NB4 (cell line): ENCODE measurements at regions not wholly inside any gene's neighbourhood (a gene's known extent, or its start where the extent isn't known, plus 50 kb on each side); places are given as distances from the start of the nearest gene placed in this dataset.

ENCODE experiments used
- DNase-seq: peaks from one replicate; pipeline ENCODE4 v3.0.0; 2010; ENCODE audit warnings: low read depth
- H3K4me3 ChIP-seq: one replicate; pipeline ENCODE4 v1.5.1; 2011; ENCODE audit warnings: mild to moderate bottlenecking, low read depth, low read length, moderate library complexity
- CTCF ChIP-seq: IDR thresholded peaks from one replicate; pipeline ENCODE4 v1.5.1; 2012; ENCODE audit warnings: low read depth, low read length
- MAX ChIP-seq: IDR thresholded peaks from 2 replicates; pipeline ENCODE4 v1.6.1; 2011; ENCODE audit warnings: low read depth, low read length
- MYC ChIP-seq: IDR thresholded peaks from 2 replicates; pipeline ENCODE4 v1.6.1; 2011; ENCODE audit warnings: low read depth, low read length
- POLR2A ChIP-seq: IDR thresholded peaks from 2 replicates; pipeline ENCODE4 v1.6.1; 2011; ENCODE audit warnings: mild to moderate bottlenecking; ENCODE audit not compliant: insufficient read length; ENCODE audit errors: extremely low read depth

GRCh38 chr6:14757418-14757817 lies 488.5 kb upstream of the JARID2 start:
- TF ChIP-seq MAX (no peak), MYC (no peak), POLR2A (no peak), CTCF (no peak)
- H3K4me3 ChIP-seq, result no peak overlapping the region

GRCh38 chr6:14758421-14759081 lies 487.3 kb upstream of the JARID2 start:
- TF ChIP-seq MAX (no peak), CTCF (no peak), MYC (no peak), POLR2A (no peak)
- H3K4me3 ChIP-seq, result no peak overlapping the region
- DNase-seq, result peak; percentile 74

More at GRCh38 chr6:14757418-14757817, 488.5 kb upstream of the JARID2 start:
- no peak for DNase-seq

GRCh38 chr6:14759976-14760672 lies 485.7 kb upstream of the JARID2 start:
- TF ChIP-seq MYC, result no peak
- no peak for TF ChIP-seq POLR2A
- no peak for TF ChIP-seq CTCF
- TF ChIP-seq MAX, result no peak
- no peak overlapping the region for H3K4me3 ChIP-seq
- DNase-seq, result no peak

- no peak for DNase-seq
Observed at GRCh38 chr6:14762077-14762476, 483.8 kb upstream of the JARID2 start.

GRCh38 chr6:14763139-14763538 lies 482.7 kb upstream of the JARID2 start:
- H3K4me3 ChIP-seq, result no peak overlapping the region
- no peak for TF ChIP-seq MYC
- no peak for TF ChIP-seq POLR2A
- no peak for TF ChIP-seq MAX
- no peak for TF ChIP-seq CTCF
- no peak for DNase-seq

More at GRCh38 chr6:14762077-14762476, 483.8 kb upstream of the JARID2 start:
- TF ChIP-seq MYC (no peak), MAX (no peak), CTCF (no peak), POLR2A (no peak)
- H3K4me3 ChIP-seq, result no peak overlapping the region
